C4-2B (cell line): ENCODE measurements at regions not wholly inside any gene's neighbourhood (a gene's known extent, or its start where the extent isn't known, plus 50 kb on each side); places are given as distances from the start of the nearest gene placed in this dataset.

ENCODE experiments used
- CTCF ChIP-seq: fragments of 450-650 bp; conservative IDR thresholded peaks from 2 replicates; pipeline ENCODE4 v1.5.1; 2017; ENCODE audit warnings: mild to moderate bottlenecking
- ZFX ChIP-seq: fragments of 450-650 bp; IDR thresholded peaks from 2 replicates; pipeline ENCODE4 v1.6.1; 2017

GRCh38 chr6:68054756-68055155 is 580.3 kb upstream of the ADGRB3 start:
- TF ChIP-seq CTCF (no peak), ZFX (no peak)
